GM23248 (cell line): ENCODE measurements at regions not wholly inside any gene's neighbourhood (a gene's known extent, or its start where the extent isn't known, plus 50 kb on each side); places are given as distances from the start of the nearest gene placed in this dataset.

ENCODE experiments used
- EZH2 ChIP-seq: fragments of 200-600 bp; sonication (generic); IDR thresholded peaks from 2 replicates; pipeline ENCODE4 v1.6.1; 2018; ENCODE audit warnings: antibody characterized with exemption, mild to moderate bottlenecking; ENCODE audit not compliant: insufficient read depth, poor library complexity, severe bottlenecking
- EZH2phosphoT487 ChIP-seq: fragments of 200-600 bp; sonication (generic); IDR thresholded peaks from 2 replicates; pipeline ENCODE4 v1.6.1; 2018; ENCODE audit warnings: antibody characterized with exemption, moderate library complexity, mild to moderate bottlenecking, low read depth; ENCODE audit not compliant: insufficient read depth

GRCh38 chr12:118835926-118836325, 145.4 kb upstream of the SRRM4 start:
- TF ChIP-seq EZH2 (no peak), EZH2phosphoT487 (no peak)
